ENCODE measurements at regions not wholly inside any gene's neighbourhood (a gene's known extent, or its start where the extent isn't known, plus 50 kb on each side); places are given as distances from the start of the nearest gene placed in this dataset.

DNA sequence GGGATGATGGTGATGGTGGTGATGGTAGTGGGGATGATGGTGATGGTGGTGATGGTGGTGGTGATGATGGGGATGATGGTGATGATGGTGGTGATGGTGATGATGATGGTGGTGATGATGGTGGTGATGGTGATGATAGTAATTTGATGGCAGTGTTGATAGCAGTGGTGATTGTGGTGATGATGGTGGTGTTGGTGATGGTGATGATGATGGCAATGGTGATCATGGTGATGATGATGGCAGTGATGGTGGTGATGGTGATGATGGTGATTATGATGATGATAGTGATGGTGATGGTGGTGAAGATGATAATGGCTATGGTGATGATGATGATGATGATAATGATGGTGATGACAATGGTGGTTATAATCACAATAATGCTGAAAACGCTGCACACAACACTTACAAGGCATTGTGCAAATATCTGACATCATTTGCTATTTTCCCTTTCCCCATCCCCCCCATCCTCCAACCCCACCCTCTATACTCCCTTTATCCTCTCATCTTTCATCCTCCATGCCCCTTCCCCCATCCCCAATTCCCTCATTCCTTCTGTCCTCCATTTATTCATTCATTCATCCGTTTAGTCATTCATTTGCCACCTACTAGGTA, 230.1 kb downstream of the BRD1 start (continued):
- TF ChIP-seq NANOG (IDR thresholded peaks at IDR 0.05; ENCODE audit: borderline replicate concordance) (no peak), CTCF (conservative IDR thresholded peaks at IDR 0.05; ENCODE audit: low read depth in 2 of 2) (no peak)

GRCh38 chr22:49595465-49596078, 232.1 kb downstream of the BRD1 start:
- H3K27me3 Mint-ChIP-seq (ENCODE audit: insufficient read depth, low read depth, poor library complexity), result peaks cover 5% of the 10 kb centered on the region

More at GRCh38 chr22:49595465-49596078, 232.1 kb downstream of the BRD1 start:
- ATAC-seq (no peak), DNase-seq (ENCODE audit: low spot score) (no peak)
- Histone ChIP-seq H3K4me3 (no peak overlapping the region), H3K4me1 (ENCODE audit: insufficient read depth) (no peaks in the 10 kb centered on the region), H3F3A (replicated peaks; ENCODE audit: low read depth) (no peaks in the 10 kb centered on the region), H3K27ac (ENCODE audit: low read depth) (no peak overlapping the region), H3K27me3 (ENCODE audit: insufficient read depth) (no peaks in the 10 kb centered on the region), H2AFZ (no peak overlapping the region), H3K79me2 (replicated peaks; ENCODE audit: insufficient read depth) (no peaks in the 10 kb centered on the region), H3K4me2 (no peak overlapping the region), H3K9me2 (ENCODE audit: insufficient read depth) (no peaks in the 10 kb centered on the region), H3K36me3 (ENCODE audit: insufficient read depth) (no peaks in the 10 kb centered on the region; the same call in 1 of the 2 replicates), H4K20me1 (replicated peaks; ENCODE audit: insufficient read depth) (no peaks in the 10 kb centered on the region)
- H3K36me3 Mint-ChIP-seq (ENCODE audit: low read depth), result no peaks in the 10 kb centered on the region
- H3K9me3 Mint-ChIP-seq, result no peaks in the 10 kb centered on the region; the same call in none of the 3 replicates
- peaks cover 4% of the 10 kb centered on the region; the same call in 1 of the 3 replicates for H3K4me1 Mint-ChIP-seq
- TF ChIP-seq POLR2AphosphoS5 (IDR thresholded peaks at IDR 0.05; ENCODE audit: low read depth), result no peak
- TF ChIP-seq, protein P1, sequence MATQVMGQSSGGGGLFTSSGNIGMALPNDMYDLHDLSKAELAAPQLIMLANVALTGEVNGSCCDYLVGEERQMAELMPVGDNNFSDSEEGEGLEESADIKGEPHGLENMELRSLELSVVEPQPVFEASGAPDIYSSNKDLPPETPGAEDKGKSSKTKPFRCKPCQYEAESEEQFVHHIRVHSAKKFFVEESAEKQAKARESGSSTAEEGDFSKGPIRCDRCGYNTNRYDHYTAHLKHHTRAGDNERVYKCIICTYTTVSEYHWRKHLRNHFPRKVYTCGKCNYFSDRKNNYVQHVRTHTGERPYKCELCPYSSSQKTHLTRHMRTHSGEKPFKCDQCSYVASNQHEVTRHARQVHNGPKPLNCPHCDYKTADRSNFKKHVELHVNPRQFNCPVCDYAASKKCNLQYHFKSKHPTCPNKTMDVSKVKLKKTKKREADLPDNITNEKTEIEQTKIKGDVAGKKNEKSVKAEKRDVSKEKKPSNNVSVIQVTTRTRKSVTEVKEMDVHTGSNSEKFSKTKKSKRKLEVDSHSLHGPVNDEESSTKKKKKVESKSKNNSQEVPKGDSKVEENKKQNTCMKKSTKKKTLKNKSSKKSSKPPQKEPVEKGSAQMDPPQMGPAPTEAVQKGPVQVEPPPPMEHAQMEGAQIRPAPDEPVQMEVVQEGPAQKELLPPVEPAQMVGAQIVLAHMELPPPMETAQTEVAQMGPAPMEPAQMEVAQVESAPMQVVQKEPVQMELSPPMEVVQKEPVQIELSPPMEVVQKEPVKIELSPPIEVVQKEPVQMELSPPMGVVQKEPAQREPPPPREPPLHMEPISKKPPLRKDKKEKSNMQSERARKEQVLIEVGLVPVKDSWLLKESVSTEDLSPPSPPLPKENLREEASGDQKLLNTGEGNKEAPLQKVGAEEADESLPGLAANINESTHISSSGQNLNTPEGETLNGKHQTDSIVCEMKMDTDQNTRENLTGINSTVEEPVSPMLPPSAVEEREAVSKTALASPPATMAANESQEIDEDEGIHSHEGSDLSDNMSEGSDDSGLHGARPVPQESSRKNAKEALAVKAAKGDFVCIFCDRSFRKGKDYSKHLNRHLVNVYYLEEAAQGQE (IDR thresholded peaks at IDR 0.05; ENCODE audit: unreplicated experiment), result no peak
- TF ChIP-seq CREB1 (CRISPR knock-in tag; IDR thresholded peaks at IDR 0.05; ENCODE audit: low read depth), result no peak
- no peak for TF ChIP-seq ZNF462 (CRISPR knock-in tag; IDR thresholded peaks at IDR 0.05)
- TF ChIP-seq JUNB (IDR thresholded peaks at IDR 0.05; ENCODE audit: unreplicated experiment), result no peak
- no peak overlapping the region for H3K27ac Mint-ChIP-seq
- no peak overlapping the region for H3K4me3 Mint-ChIP-seq

Data from GM23338 (cell line).